Mesothelial cell of epicardium (in vitro differentiated cells): ENCODE measurements at regions not wholly inside any gene's neighbourhood (a gene's known extent, or its start where the extent isn't known, plus 50 kb on each side); places are given as distances from the start of the nearest gene placed in this dataset.
"Not testable (repeated sequence)": the region's sequence is repeated elsewhere in the genome, so short reads cannot be mapped to it uniquely, and the experiment has no call there.

Experiments
- DNase-seq, 2 experiments: peaks; one replicate each; pipeline ENCODE4 v3.0.0; 2021; ENCODE audit warnings: low spot score in 2 of 2; ENCODE audit not compliant: unreplicated experiment in 2 of 2
- H3K27ac Mint-ChIP-seq: 2 replicates; pipeline ENCODE4 v1.8.0; 2021; ENCODE audit warnings: mixed read lengths
- H3K27me3 Mint-ChIP-seq: 2 replicates; pipeline ENCODE4 v1.8.0; 2021; ENCODE audit warnings: low read depth, mixed read lengths
- H3K36me3 Mint-ChIP-seq: 2 replicates; pipeline ENCODE4 v1.8.0; 2021; ENCODE audit warnings: mixed read lengths
- H3K4me1 Mint-ChIP-seq: 2 replicates; pipeline ENCODE4 v1.8.0; 2021; ENCODE audit warnings: mixed read lengths
- H3K4me3 Mint-ChIP-seq: 2 replicates; pipeline ENCODE4 v1.8.0; 2021; ENCODE audit warnings: mild to moderate bottlenecking, moderate library complexity, mixed read lengths
- H3K9me3 Mint-ChIP-seq: 2 replicates; pipeline ENCODE4 v1.8.0; 2021; ENCODE audit warnings: mixed read lengths
- TF ChIP-seq, protein P1 (sequence below): fragments of 200-600 bp; sonication (generic); IDR thresholded peaks from one replicate; pipeline ENCODE4 v1.5.0; 2021; ENCODE audit warnings: antibody characterized with exemption; ENCODE audit not compliant: unreplicated experiment

- Mint-ChIP-seq H3K27ac (no peak overlapping the region), H3K4me3 (no peak overlapping the region), H3K9me3 (peaks cover 4% of the 10 kb centered on the region), H3K36me3 (no peaks in the 10 kb centered on the region), H3K4me1 (peaks cover 14% of the 10 kb centered on the region), H3K27me3 (peaks cover 3% of the 10 kb centered on the region)
- TF ChIP-seq, protein P1, sequence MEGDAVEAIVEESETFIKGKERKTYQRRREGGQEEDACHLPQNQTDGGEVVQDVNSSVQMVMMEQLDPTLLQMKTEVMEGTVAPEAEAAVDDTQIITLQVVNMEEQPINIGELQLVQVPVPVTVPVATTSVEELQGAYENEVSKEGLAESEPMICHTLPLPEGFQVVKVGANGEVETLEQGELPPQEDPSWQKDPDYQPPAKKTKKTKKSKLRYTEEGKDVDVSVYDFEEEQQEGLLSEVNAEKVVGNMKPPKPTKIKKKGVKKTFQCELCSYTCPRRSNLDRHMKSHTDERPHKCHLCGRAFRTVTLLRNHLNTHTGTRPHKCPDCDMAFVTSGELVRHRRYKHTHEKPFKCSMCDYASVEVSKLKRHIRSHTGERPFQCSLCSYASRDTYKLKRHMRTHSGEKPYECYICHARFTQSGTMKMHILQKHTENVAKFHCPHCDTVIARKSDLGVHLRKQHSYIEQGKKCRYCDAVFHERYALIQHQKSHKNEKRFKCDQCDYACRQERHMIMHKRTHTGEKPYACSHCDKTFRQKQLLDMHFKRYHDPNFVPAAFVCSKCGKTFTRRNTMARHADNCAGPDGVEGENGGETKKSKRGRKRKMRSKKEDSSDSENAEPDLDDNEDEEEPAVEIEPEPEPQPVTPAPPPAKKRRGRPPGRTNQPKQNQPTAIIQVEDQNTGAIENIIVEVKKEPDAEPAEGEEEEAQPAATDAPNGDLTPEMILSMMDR: no peak
- DNase-seq: no peak
Measured at GRCh38 chr2:167652401-167652800, 595.0 kb downstream of the STK39 start.

GRCh38 chr2:167651406-167652151 lies 595.8 kb downstream of the STK39 start:
- DNase-seq: no peak
- Mint-ChIP-seq H3K27me3 (no peaks in the 10 kb centered on the region), H3K4me1 (peaks cover 14% of the 10 kb centered on the region), H3K27ac (no peak overlapping the region), H3K36me3 (no peaks in the 10 kb centered on the region), H3K4me3 (no peak overlapping the region), H3K9me3 (peaks cover 4% of the 10 kb centered on the region)
- TF ChIP-seq, protein P1: no peak

DNA sequence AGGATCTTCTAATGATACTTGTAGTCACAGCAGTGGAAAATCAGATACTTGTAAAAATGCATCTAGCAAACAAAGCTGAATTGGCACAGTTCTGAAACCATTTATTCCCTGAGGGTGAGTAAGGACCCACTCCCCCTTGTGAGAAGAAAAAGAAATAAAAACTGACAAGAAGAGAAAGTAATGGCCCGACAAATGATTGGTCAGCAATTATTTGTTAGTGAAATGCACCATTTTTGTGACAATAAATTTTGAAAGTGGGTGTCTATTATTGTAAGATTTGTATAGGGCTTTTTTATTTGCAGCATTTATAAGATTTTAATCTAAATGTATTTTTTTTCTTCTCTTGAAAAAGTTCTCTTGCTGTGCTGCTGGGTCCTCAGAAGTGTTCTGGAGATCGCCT lies 600.8 kb downstream of the STK39 start:
- Mint-ChIP-seq H3K36me3 (no peaks in the 10 kb centered on the region), H3K4me1 (peaks cover 16% of the 10 kb centered on the region), H3K4me3 (no peak overlapping the region), H3K9me3 (peaks cover 4% of the 10 kb centered on the region), H3K27ac (no peak overlapping the region), H3K27me3 (no peaks in the 10 kb centered on the region)
- no peak for DNase-seq
- TF ChIP-seq, protein P1: no peak

GRCh38 chr2:167640096-167640495 lies 607.3 kb downstream of the STK39 start:
- H3K36me3 Mint-ChIP-seq: no peaks in the 10 kb centered on the region
- no peaks in the 10 kb centered on the region for H3K27me3 Mint-ChIP-seq
- H3K9me3 Mint-ChIP-seq: peaks cover 10% of the 10 kb centered on the region
- no peak overlapping the region for H3K27ac Mint-ChIP-seq
- peaks cover 12% of the 10 kb centered on the region for H3K4me1 Mint-ChIP-seq
- TF ChIP-seq, protein P1: no peak
- no peak for DNase-seq
- H3K4me3 Mint-ChIP-seq: no peak overlapping the region

- Mint-ChIP-seq H3K9me3 (peaks cover 22% of the 10 kb centered on the region), H3K27ac (no peak overlapping the region), H3K4me3 (no peak overlapping the region), H3K36me3 (no peaks in the 10 kb centered on the region), H3K27me3 (no peaks in the 10 kb centered on the region), H3K4me1 (peaks cover 4% of the 10 kb centered on the region)
- TF ChIP-seq, protein P1: no peak
- DNase-seq: no peak
Measured at GRCh38 chr2:167637741-167638140, 609.7 kb downstream of the STK39 start.

DNA sequence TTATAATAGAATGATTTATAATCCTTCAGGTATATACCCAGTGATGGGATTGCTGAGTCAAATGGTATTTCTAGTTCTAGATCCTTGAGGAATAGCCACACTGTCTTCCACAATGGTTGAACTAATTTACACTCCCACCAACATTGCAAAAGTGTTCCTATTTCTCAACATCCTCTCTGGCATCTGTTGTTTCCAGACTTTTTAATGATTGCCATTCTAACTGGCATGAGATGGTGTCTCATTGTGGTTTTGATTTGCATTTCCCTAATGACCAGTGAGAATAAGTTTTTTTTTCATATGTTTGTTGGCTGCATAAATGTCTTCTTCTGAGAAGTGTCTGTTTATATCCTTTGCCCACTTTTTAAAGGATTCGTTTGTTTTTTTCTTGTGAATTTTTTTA lies 615.1 kb downstream of the STK39 start:
- not testable (repeated sequence) for H3K27ac Mint-ChIP-seq, H3K4me3 Mint-ChIP-seq

More for the DNA sequence above, 615.1 kb downstream of the STK39 start:
- H3K36me3 Mint-ChIP-seq, H3K27me3 Mint-ChIP-seq, DNase-seq, H3K4me1 Mint-ChIP-seq: not testable (repeated sequence)
- peaks cover 30% of the 10 kb centered on the region for H3K9me3 Mint-ChIP-seq
